ENCODE measurements at regions not wholly inside any gene's neighbourhood (a gene's known extent, or its start where the extent isn't known, plus 50 kb on each side); places are given as distances from the start of the nearest gene placed in this dataset.
"Not testable (repeated sequence)": the region's sequence is repeated elsewhere in the genome, so short reads cannot be mapped to it uniquely, and the experiment has no call there.

DNA sequence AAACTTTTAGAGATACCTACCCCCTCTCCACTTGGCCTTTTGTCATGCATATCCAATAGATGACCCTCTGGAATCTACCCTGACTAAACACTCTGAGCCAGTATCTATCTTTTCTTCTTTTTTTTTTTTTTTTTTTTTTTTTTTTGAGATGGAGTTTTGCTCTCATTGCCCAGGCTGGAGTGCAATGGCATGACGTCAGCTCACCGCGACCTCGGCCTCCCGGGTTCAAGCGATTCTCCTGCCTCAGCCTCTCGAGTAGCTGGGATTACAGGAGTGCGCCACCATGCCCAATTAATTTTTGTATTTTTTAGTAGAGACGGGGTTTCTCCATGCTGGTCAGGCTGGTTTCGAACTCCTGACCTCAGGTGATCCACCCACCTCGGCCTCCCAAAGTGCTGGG is 50.8 kb upstream of the GRIN2B start:
- not testable (repeated sequence) for DNase-seq

DNA sequence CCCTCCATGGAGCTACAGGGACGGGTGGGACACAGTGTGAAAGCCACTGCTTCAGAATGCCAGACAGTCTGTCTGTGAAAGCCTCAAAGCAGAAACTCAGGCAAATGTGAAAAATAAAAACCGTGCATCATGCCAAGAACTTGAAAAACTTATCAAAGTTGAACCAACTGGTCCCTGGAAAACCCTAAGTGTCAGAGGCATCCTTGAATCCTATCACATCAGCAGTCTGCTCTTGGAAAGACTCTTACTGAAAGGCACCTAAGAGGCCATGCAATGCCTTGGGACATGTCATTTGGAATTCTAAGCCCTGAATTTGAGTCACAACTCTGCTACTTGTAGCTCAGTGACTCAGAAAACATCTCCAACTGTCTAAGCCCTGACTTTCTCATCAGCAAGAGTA is 62.4 kb upstream of the GRIN2B start:
- no peak for DNase-seq

DNA sequence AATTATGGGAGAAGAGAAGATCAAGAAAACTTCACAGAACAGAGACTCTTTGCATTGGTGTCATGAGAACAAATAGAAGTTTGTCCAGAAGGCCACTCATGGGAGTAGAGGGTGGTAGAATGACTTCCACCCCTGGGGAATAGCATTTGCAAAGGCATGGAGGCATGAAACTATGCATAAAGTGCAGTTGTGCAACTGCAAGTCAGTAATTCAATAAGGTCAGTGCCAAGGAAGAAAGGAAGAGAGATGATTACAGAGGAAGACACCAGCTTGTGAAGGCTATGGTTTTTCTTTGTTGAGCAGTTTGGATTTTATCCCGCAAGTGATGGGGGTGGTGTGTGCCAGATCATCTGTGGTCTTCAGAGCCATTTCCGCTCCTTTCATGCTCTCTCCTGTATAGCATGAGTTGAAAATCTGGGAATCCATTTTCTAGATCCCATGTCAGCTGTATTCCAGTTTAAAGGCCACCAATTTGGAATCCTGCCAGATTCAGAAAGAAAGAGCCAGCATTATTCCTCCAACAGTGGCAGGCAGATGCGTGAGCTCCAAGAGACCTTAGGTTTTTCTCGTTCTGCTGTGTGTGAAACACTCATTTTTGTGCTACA is 67.6 kb upstream of the GRIN2B start:
- no peak for DNase-seq

DNA sequence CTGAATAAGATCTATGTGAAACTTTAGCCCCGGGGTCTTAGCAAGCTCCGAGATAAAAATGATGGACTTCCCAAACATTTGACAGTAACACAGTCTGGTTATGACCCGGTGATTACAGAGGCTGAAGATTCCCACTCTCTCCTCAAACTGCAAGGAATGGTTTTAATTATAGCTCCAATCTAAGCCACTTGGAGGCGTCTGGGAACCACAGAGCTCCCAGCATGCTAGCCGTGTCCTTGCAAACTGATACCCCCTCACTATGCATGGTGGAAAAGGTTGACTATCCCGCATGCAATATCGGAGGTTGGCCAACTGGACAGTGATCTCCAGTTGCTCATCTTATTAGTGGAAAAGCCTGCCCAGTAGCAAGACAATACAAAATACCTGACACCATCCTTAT is 76.5 kb upstream of the GRIN2B start:
- no peak for DNase-seq

DNA sequence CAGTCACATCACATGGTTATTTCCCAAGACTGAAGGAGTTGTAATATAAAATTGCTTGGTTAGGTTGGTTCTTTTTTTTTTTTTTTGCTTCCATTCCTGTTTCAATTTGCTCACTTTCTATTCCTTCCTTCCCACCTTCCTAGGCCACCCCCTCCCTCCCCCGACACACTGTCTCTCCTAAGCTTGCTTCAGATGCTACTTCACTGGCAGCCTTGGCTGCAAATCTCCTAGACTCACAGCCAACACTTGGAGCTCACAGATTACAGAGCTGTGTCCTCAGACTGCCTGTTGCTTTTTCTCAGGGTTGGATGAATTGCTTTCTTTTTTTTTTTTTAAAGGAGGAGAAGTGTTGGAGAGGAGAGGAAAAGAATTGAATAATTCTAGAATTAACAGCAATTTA is 77.3 kb upstream of the GRIN2B start:
- no peak for DNase-seq

DNA sequence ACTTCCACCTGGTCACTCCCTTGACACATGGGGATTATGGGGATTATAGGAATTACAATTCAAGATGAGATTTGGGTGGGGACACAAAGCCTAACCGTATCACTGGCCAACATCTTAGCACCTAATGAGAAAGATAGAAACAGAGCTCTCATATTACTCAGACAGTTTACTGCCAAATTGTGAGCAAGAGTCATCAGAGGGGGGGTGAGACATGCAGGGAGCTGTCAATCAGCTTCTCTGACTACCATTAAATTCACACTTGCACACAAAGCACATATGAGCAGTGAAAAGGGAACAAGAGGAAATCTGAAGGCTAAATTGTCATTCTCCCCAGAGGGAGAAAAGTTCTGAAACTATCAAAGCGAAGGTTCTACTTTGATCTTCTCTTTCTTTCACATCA is 78.1 kb upstream of the GRIN2B start:
- DNase-seq, result no peak

DNA sequence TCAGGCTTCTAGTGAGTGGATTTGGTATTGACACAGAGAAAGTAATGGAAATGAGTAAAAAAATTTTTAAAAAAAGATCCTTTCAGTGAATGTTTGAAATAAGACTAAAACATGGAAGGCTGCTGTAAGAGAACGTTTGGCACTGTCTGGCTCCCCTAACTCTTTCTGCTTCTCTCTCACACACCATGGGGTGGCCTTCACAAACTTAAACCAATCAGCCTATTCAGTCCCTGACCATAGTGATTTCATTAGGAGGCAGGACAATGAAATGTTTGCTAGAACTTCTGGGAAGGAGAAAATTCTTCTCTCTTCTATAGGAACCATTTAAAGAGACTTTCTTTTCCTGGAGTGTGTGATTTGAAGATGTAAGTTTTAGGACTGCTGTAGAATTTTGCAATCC is 84.2 kb upstream of the GRIN2B start:
- DNase-seq, result no peak

DNA sequence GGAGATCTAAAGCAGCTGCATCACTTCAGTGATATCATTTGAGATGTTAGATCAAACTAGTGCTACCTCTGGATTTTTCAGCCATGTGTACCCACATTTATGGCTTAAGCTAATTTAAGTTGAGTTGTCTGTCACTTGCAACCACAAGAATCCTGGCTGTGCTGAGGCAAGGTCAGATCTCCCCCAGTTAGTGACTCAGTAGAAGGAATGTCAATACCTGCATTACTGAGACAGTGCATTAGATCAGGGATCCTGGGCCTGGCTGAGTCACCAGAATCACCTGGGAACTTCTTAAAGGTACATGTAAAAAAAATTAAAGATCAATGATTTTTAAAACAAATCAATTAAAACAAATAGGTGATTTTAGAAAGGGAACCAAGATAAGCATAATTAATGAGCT is 84.6 kb upstream of the GRIN2B start:
- DNase-seq, result no peak

DNA sequence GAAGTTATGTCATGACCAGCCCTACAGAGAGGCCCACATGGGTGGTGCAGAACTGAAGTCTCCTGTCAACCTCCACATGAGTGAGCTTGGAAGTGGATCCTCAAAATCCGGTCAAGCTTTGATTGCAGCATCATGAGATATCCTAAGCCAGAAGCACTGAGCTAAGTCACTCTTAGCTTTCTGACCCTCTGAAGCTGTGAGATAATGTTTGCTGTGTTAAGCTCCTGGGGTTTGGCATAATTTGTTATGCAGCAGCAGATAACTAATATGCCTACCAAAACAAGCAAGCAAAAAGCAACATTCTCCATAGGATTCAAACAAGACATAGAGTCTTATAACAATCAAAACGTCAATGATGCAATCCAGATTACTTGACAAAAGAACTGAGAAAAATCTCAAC is 87.6 kb upstream of the GRIN2B start:
- DNase-seq, result no peak

DNA sequence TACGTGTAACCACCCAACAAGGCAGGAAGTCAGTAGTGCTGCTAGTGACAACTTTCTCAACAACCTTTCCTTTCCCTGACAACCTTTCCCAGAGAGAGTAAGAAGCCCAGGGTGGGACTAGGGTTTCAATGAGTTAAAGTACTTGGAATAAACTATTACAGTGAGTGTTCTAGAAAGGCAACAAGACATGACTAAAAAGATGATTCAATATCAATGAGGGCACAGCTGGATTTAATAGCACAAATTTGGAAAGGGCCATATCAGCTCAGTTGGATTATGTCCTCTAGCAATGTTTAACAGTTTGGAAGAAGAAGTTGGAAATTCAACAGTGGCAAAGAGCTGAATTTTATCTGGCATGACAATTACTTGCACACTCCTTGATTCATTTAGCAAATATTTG is 90.4 kb upstream of the GRIN2B start:
- no peak for DNase-seq

DNA sequence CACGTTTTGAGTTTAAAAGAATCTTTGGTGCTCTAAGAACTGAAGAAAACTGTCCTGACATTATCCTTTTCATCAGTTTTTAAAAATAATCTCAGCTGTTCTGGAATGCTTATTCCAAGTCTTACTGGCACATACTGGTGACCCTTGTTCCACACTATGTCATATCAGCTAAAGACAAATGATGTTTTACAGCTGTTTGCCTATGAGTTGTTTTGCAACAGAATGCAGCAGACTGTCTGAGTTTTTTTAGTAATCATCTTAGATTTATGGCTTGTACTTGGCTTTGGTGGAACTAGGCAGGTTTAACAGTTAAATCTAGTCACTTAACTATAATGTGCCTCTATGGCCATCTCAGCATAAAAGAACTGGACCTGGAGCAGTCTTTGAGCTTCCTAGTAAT is 91.6 kb upstream of the GRIN2B start:
- no peak for DNase-seq

DNA sequence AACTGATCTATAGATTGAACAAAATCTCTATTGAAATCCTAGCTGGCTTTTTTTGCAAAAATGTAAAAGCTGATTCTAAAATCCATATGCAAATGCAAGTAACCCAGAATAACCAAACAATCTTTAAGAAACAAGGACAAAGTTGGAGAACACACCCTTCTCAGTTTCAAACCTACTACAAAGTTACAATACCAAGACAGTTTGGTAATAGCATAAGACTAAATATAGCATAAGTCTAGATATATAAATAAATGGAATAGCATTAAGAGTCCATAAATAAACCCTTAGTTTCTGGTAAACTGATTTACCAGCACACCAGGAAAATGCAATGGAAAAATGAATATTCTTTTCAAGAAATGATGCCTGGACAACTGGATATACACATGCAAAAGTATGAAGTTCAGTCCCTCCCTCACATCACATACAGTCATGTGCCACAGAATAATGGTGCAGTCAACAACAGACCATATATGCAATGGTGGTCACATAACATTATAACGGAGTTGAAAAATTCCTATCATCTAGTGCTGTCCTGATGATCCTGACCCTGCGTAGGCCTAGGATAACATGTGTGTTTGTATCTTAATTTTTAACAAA is 94.5 kb upstream of the GRIN2B start:
- no peak for DNase-seq

DNA sequence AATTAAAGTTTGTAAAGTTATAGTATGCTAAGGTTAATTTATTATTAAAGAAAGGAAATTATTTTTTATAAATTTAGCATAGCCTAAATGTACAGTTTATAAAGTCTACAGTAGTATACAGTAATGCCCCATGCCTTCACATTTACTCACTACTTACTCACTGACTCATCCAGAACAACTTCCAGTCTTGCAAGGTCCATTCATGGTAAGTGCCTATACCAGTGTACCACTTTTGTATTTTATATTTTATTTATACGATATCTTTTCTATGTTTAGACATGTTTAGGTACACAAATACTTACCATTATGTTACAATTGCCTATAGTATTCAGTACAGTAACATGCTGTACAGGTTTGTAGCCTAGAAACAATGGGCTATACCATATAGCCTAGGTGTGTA is 95.1 kb upstream of the GRIN2B start:
- no peak for DNase-seq

DNA sequence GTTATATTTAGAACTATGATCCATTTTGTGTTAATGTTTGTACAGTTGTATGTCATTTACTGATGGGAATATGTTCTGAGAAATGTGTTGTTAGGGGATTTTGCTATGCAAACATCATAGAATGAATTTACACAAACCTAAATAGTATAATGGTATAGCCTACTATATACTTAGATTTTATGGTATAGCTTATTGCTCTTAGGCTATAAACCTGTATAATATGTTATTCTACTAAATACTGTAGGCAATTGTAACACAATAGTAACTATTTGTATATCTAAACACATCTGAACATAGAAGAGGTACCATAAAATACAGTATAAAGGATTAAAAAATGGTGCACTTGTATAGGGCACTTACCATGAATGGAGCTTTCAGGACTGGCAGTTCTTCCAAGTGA is 105.4 kb upstream of the GRIN2B start:
- no peak for DNase-seq

DNA sequence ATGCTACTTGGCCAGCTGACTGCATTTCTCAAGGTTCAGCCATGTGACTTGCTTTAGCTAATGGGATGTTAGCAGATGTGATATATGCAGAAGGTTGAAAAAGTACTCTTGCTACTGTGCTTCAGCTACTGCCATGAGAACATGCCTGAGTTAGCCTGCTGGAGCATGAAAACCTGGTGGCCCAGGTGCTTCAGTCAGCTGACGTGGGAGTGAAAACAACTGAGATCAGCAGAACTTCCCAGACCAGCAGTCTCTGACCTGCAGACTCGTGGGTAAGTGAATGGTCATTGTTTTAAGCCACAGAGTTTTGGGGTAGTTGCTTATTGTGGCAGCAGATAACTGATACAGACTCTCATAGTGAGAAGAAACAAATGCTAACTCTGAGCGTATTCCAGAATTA is 118.6 kb upstream of the GRIN2B start:
- no peak for DNase-seq

DNA sequence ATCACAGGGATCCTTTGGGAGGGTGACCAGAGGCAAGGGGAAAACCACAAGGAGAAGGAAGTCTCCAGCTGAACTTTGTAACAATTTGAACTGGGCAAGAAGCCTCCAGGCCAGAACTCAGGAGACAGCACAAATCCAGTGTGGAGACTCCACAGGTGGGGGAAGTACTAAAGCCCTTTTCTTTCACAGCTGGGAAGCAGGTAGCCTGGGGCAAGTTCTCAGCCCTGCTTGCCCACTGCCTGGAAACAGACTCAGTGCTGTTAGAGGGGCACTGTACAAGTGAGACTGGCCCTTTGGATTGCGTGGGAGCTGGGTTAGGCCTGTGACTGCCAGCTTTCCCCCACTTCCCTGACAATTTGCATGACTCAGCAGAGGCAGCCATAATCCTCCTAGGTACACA is 120.2 kb upstream of the GRIN2B start:
- not testable (repeated sequence) for DNase-seq

DNA sequence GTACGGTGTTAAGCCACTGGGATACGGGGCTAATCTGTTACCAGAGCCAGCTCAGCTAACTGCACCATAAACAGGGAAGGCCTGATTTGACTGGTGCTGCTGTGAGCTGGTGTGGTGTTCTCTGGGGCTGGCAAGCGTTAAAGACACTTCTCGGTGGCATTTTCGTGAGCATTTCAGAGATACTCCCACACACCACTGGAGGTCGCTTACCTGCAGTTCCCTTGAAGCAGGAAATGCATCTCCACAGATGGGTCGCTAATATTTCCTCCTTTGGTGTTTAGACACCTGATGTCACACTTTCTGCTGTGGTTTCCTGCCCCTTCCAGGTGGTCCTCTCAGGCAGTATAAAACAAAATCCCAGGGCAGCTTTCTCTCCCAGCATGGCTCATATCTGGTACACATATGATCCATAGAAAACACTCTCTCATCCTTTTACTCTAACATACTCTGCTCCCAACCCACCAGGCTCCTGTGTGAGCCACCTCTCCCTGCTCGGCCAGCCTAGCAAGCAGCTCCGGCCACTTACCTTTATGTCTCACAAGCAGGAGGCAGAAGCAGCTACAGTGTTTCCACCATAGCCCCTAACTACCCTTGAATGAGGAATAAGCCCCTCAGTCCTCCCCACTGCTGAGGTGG is 129.9 kb upstream of the GRIN2B start:
- DNase-seq, result no peak

DNA sequence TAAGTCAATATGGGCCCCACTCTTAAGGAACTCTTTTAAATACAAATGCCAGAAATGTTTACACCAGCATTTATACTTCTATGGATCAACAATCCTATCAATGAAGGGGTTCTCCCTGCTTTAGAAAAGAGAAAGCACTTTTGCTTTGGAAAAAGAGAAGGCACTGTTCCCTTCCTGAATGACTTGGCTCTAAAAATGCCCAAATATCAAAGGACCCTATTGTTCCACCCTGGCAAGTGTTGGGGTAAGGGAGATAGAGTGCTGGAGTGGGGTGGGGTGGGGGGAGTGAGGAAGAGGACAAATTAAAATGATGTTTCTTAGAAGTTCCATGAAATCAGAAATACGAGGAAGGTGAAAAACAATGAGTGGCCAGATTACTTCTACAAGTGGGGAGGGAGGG is 131.6 kb upstream of the GRIN2B start:
- no peak for DNase-seq

DNA sequence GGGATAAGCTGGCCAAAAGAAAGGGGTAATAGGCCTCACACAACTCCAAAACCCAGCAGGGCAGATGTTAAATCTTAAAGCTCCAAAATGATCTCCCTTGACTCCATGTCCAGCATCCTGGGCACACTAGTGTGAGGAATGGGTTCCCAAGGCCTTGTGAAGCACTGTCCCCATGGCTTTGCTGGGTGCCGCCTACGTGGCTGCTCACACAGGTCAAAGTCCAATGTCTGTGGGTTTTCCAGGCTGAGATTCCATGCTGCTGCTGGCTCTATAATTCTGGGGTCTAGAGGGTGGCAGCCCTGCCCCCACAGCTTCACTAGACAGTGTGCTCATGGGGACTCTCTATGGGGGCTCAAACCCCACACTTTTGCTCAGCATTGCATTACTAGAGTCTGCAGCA is 145.3 kb upstream of the GRIN2B start:
- DNase-seq, result no peak

DNA sequence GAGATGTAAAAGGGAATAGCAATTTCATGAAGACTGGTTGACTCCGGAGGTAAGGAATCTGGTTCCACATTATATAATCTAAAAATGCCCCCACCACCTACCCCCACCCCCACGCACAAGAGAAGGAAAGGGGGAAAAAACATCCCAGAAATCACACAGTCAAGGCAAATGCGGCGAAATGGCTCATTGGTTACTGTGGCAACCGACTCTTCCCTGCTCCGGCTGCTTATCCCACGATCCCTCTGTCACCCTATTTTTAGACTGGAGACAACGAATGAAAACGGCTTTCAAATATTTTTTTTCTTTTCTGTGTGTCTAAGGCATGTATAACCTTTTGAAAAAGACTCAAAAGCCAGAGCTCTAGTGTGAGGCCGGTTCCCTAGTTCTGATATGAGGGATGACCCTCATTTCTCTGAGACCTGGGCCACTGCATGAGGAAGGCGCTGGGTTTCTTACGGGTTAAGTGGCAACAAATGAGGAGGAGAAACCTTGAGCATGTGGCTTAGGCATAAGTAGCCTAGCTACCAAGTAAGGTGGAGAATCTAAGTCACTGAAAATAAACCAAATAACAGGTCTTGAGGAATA is 148.3 kb upstream of the GRIN2B start:
- no peak for DNase-seq

DNA sequence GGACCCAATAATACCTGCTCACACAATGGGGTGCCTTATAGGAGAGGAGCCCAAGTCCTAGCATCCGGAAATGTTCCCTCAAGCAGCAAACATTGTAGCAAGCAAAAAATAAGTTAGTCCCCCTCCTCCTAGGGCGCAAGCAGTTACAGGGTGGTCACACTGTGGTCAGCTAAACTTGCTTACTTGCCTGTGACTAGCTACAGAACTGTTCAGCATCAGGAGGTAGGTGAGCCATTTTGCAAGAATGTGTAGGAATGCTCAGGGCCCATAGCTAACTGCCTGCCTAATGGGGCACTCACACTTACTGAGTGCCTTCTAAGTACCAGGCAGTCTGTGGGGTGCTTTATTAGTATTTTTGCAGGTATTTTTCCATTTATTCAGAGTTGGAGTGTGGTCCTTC is 154.6 kb upstream of the GRIN2B start:
- DNase-seq, result no peak

DNA sequence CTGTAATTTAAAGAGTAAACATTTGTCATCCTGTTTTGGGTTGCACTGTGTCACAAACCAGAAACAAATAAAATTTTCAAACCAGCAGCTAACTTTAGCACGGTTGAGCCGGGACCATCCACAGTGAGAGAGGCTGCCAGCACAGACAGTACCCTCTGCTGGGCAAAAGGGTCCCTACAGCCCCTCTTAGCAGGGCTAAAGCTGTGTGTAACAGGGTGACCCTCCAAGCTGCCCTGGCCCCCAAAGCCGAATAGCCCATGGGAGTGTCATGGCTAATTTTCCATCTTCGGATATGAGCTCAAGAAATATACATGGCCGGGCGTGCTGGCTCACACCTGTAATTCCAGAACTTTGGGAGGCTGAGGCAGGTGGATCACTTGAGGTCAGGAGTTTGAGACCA is 157.1 kb upstream of the GRIN2B start:
- no peak for DNase-seq

DNA sequence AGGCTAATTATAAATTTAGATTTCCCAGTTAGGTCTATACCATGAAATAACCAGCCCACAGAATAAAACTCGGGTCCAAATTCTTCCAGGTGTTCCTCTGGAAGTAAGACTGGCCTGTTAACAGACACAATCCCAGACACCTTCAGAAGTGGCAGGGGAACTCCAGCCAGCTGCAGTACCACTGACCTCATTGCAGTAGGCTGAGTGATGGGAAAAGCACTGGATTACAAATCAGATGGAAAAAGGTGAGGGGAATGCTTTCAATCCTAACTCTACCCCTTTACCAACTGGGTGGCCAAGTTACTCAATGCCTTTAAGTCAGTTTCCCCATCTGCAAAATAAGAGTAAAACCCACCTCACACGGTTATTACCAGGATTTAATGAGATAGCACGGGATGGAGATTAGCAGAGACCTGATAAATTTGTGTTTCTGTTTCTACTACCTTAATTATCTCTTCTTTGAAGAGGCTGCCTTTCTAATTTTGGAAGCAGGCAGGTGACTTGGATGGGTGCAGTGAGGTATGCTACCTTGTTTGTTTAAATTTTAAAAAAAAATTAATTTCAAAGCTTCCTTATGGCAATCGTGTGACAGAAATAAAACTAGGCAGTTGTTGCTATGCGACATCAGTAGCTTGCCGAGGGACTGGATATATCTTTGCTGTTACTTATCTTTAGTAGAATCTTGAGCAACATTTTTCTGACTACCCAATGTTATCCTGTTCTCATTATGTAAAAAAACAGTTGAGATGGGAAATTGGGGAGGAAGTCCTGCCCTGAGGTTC is 167.3 kb upstream of the GRIN2B start:
- no peak for DNase-seq

DNA sequence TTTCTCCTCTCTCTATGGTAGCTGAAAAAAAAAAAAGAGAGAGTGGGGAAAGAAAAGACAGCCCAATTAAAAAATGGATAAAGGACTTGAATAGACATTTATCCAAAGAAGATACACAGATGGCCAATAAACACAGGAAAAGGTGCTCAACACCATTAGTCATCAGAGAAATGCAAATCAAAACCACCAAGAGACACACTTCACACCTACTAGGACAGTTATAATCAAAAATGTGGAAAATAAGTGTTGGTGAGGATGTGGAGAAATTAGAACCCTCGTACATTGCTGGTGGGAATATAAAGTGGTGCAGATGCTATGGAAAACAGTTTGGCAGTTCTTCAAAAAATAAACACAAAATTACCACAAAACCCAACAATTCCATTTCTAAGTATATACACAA is 172.4 kb upstream of the GRIN2B start:
- DNase-seq, result no peak
